ENCODE measurements at regions not wholly inside any gene's neighbourhood (a gene's known extent, or its start where the extent isn't known, plus 50 kb on each side); places are given as distances from the start of the nearest gene placed in this dataset.

DNA sequence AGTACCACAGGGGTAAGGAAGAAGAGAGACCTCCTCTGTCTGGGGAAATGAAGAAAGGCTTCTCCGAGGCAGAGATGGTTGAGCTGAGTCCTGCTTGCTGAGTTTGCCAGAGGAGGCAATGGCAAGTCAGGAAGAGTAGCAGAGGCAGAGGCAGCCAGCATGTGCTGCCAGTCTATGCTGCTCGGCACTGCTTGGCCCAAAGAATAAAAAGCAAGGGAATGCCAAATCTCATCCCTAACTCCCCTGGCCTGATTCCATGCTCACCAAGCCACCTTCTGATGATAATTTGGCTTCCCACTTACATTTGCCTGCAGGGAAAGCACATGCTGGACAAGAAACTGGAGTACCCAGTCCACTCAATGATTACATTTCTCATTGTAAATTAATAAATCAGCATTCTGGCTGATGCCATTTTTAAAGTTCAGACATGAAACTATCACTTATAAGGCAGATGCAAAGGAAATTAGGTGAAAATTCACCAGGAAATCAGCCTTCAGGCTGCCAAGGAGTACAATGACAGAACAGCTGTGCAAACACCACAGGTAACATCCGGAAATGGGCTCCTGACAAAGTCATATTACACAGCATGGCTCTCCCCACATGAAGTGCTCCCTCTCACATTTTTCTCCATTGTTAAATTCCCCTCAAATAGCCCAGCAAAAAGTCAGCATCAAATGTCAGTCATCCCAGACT, 245.9 kb downstream of the MTERF1 start:
- no peak for TF ChIP-seq EZH2phosphoT487 (conservative IDR thresholded peaks at IDR 0.05; ENCODE audit: low read length)
- TF ChIP-seq, protein P1, sequence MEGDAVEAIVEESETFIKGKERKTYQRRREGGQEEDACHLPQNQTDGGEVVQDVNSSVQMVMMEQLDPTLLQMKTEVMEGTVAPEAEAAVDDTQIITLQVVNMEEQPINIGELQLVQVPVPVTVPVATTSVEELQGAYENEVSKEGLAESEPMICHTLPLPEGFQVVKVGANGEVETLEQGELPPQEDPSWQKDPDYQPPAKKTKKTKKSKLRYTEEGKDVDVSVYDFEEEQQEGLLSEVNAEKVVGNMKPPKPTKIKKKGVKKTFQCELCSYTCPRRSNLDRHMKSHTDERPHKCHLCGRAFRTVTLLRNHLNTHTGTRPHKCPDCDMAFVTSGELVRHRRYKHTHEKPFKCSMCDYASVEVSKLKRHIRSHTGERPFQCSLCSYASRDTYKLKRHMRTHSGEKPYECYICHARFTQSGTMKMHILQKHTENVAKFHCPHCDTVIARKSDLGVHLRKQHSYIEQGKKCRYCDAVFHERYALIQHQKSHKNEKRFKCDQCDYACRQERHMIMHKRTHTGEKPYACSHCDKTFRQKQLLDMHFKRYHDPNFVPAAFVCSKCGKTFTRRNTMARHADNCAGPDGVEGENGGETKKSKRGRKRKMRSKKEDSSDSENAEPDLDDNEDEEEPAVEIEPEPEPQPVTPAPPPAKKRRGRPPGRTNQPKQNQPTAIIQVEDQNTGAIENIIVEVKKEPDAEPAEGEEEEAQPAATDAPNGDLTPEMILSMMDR (IDR thresholded peaks at IDR 0.05; ENCODE audit: insufficient read depth, low read length, poor library complexity, severe bottlenecking) = no peak

All from SU-DHL-6 (cell line).